ENCODE measurements at regions not wholly inside any gene's neighbourhood (a gene's known extent, or its start where the extent isn't known, plus 50 kb on each side); places are given as distances from the start of the nearest gene placed in this dataset.

GRCh38 chr5:56512313-56512996 is 279.3 kb upstream of the ANKRD55 start:
- peaks cover 0 to 3% of the 10 kb centered on the region in 2 donors for H3K27me3 Mint-ChIP-seq
- H3K4me1 Mint-ChIP-seq (ENCODE audit: low read depth in 2 of 2): peaks cover 0 to 5% of the 10 kb centered on the region in 2 donors
- no peaks in the 10 kb centered on the region for H3K36me3 Mint-ChIP-seq
- no peaks in the 10 kb centered on the region for H3K9me3 Mint-ChIP-seq
- H3K27ac Mint-ChIP-seq: no peak overlapping the region
- DNase-seq (ENCODE audit: low spot score): no peak
- no peak overlapping the region for H3K4me3 Mint-ChIP-seq
- peak in 1 of 2 donors; percentile 62 for ATAC-seq

- Mint-ChIP-seq H3K27ac (no peak overlapping the region), H3K4me3 (no peak overlapping the region), H3K9me3 (no peaks in the 10 kb centered on the region), H3K27me3 (no peaks in the 10 kb centered on the region), H3K4me1 (ENCODE audit: low read depth in 2 of 2) (peaks cover 0 to 5% of the 10 kb centered on the region in 2 donors), H3K36me3 (no peaks in the 10 kb centered on the region)
- ATAC-seq (no peak), DNase-seq (ENCODE audit: low spot score) (no peak)
These were observed 278.3 kb upstream of the ANKRD55 start for GRCh38 chr5:56511326-56511841.

GRCh38 chr5:56508249-56508648 is 275.1 kb upstream of the ANKRD55 start:
- H3K36me3 Mint-ChIP-seq: no peaks in the 10 kb centered on the region
- peaks cover 0 to 5% of the 10 kb centered on the region in 2 donors for H3K4me1 Mint-ChIP-seq (ENCODE audit: low read depth in 2 of 2)
- H3K9me3 Mint-ChIP-seq: no peaks in the 10 kb centered on the region
- ATAC-seq (no peak), DNase-seq (ENCODE audit: low spot score) (no peak)
- H3K27ac Mint-ChIP-seq: no peak overlapping the region
- H3K27me3 Mint-ChIP-seq: no peaks in the 10 kb centered on the region
- H3K4me3 Mint-ChIP-seq: no peak overlapping the region

- ATAC-seq: no peak
- no peaks in the 10 kb centered on the region for H3K27me3 Mint-ChIP-seq
- H3K9me3 Mint-ChIP-seq: no peaks in the 10 kb centered on the region
- DNase-seq (ENCODE audit: low spot score): no peak
- H3K36me3 Mint-ChIP-seq: no peaks in the 10 kb centered on the region
- no peak overlapping the region for H3K4me3 Mint-ChIP-seq
- H3K4me1 Mint-ChIP-seq (ENCODE audit: low read depth in 2 of 2): peaks cover 0 to under 1% of the 10 kb centered on the region in 2 donors
- H3K27ac Mint-ChIP-seq: no peak overlapping the region
These were observed 274.3 kb upstream of the ANKRD55 start for GRCh38 chr5:56507351-56507930.

- Mint-ChIP-seq H3K36me3 (no peaks in the 10 kb centered on the region), H3K4me3 (no peak overlapping the region), H3K27me3 (no peaks in the 10 kb centered on the region), H3K9me3 (no peaks in the 10 kb centered on the region), H3K27ac (no peak overlapping the region), H3K4me1 (ENCODE audit: low read depth in 2 of 2) (no peaks in the 10 kb centered on the region)
- ATAC-seq (no peak), DNase-seq (ENCODE audit: low spot score) (no peak)
These were observed 273.3 kb upstream of the ANKRD55 start for GRCh38 chr5:56506211-56506965.

GRCh38 chr5:56503929-56504328 is 270.8 kb upstream of the ANKRD55 start:
- no peak overlapping the region for H3K4me3 Mint-ChIP-seq

GRCh38 chr5:56501781-56502557 is 268.8 kb upstream of the ANKRD55 start:
- H3K4me1 Mint-ChIP-seq (ENCODE audit: low read depth in 2 of 2): no peaks in the 10 kb centered on the region
- peaks cover 2 to 14% of the 10 kb centered on the region in 2 donors for H3K27me3 Mint-ChIP-seq
- ATAC-seq: no peak
- no peak overlapping the region for H3K4me3 Mint-ChIP-seq
- H3K27ac Mint-ChIP-seq: no peak overlapping the region
- DNase-seq (ENCODE audit: low spot score): no peak
- H3K36me3 Mint-ChIP-seq: no peaks in the 10 kb centered on the region
- no peaks in the 10 kb centered on the region for H3K9me3 Mint-ChIP-seq

More at GRCh38 chr5:56503929-56504328, 270.8 kb upstream of the ANKRD55 start:
- H3K9me3 Mint-ChIP-seq: no peaks in the 10 kb centered on the region
- H3K27me3 Mint-ChIP-seq: peaks cover 2 to 11% of the 10 kb centered on the region in 2 donors
- no peaks in the 10 kb centered on the region for H3K36me3 Mint-ChIP-seq
- H3K27ac Mint-ChIP-seq: no peak overlapping the region
- DNase-seq (ENCODE audit: low spot score): no peak
- H3K4me1 Mint-ChIP-seq (ENCODE audit: low read depth in 2 of 2): no peaks in the 10 kb centered on the region
- ATAC-seq: no peak

- ATAC-seq (no peak), DNase-seq (ENCODE audit: low spot score) (no peak)
- Mint-ChIP-seq H3K27me3 (peaks cover 7 to 21% of the 10 kb centered on the region in 2 donors), H3K36me3 (no peaks in the 10 kb centered on the region), H3K27ac (no peak overlapping the region), H3K4me1 (ENCODE audit: low read depth in 2 of 2) (no peaks in the 10 kb centered on the region), H3K4me3 (no peak overlapping the region), H3K9me3 (no peaks in the 10 kb centered on the region)
These were observed 266.8 kb upstream of the ANKRD55 start for GRCh38 chr5:56499901-56500300.

GRCh38 chr5:56499491-56499890 is 266.4 kb upstream of the ANKRD55 start:
- no peaks in the 10 kb centered on the region for H3K36me3 Mint-ChIP-seq
- H3K4me1 Mint-ChIP-seq (ENCODE audit: low read depth in 2 of 2): no peaks in the 10 kb centered on the region
- DNase-seq (ENCODE audit: low spot score): no peak
- no peak overlapping the region for H3K4me3 Mint-ChIP-seq
- ATAC-seq: no peak
- H3K27ac Mint-ChIP-seq: no peak overlapping the region
- no peaks in the 10 kb centered on the region for H3K9me3 Mint-ChIP-seq
- peaks cover 10 to 25% of the 10 kb centered on the region in 2 donors for H3K27me3 Mint-ChIP-seq

GRCh38 chr5:56498759-56499395 is 265.7 kb upstream of the ANKRD55 start:
- Mint-ChIP-seq H3K27me3 (peaks cover 10 to 29% of the 10 kb centered on the region in 2 donors), H3K27ac (no peak overlapping the region), H3K4me3 (no peak overlapping the region), H3K36me3 (no peaks in the 10 kb centered on the region), H3K4me1 (ENCODE audit: low read depth in 2 of 2) (no peaks in the 10 kb centered on the region), H3K9me3 (no peaks in the 10 kb centered on the region)
- ATAC-seq (no peak), DNase-seq (ENCODE audit: low spot score) (no peak)

GRCh38 chr5:56496581-56497063 is 263.5 kb upstream of the ANKRD55 start:
- DNase-seq (ENCODE audit: low spot score): no peak
- no peaks in the 10 kb centered on the region for H3K36me3 Mint-ChIP-seq
- ATAC-seq: no peak
- H3K4me3 Mint-ChIP-seq: no peak overlapping the region
- H3K27ac Mint-ChIP-seq: no peak overlapping the region
- H3K27me3 Mint-ChIP-seq: peaks cover 15 to 35% of the 10 kb centered on the region in 2 donors
- H3K4me1 Mint-ChIP-seq (ENCODE audit: low read depth in 2 of 2): no peaks in the 10 kb centered on the region
- H3K9me3 Mint-ChIP-seq: no peaks in the 10 kb centered on the region

- Mint-ChIP-seq H3K4me3 (no peak overlapping the region), H3K27ac (no peak overlapping the region), H3K4me1 (ENCODE audit: low read depth in 2 of 2) (no peaks in the 10 kb centered on the region), H3K27me3 (peaks cover 14 to 24% of the 10 kb centered on the region in 2 donors), H3K36me3 (no peaks in the 10 kb centered on the region), H3K9me3 (no peaks in the 10 kb centered on the region)
- DNase-seq (ENCODE audit: low spot score) (no peak), ATAC-seq (no peak)
These were observed 261.2 kb upstream of the ANKRD55 start for GRCh38 chr5:56494300-56494731.

- no peaks in the 10 kb centered on the region for H3K36me3 Mint-ChIP-seq
- H3K4me1 Mint-ChIP-seq (ENCODE audit: low read depth in 2 of 2): no peaks in the 10 kb centered on the region
- no peaks in the 10 kb centered on the region for H3K9me3 Mint-ChIP-seq
- H3K4me3 Mint-ChIP-seq: no peak overlapping the region
- H3K27me3 Mint-ChIP-seq: peaks cover 14 to 24% of the 10 kb centered on the region in 2 donors
- H3K27ac Mint-ChIP-seq: no peak overlapping the region
- DNase-seq (ENCODE audit: low spot score): no peak
- ATAC-seq: no peak
These were observed 260.6 kb upstream of the ANKRD55 start for GRCh38 chr5:56493766-56494165.
